CD4-positive, alpha-beta T cell treated with Interferon gamma for 1 hour (primary cell): ENCODE measurements at regions not wholly inside any gene's neighbourhood (a gene's known extent, or its start where the extent isn't known, plus 50 kb on each side); places are given as distances from the start of the nearest gene placed in this dataset.

ENCODE experiments used
- DNase-seq: peaks from one replicate; pipeline ENCODE4 v3.0.0-alpha.2; 2020

- DNase-seq = no peak
Measured at GRCh38 chr2:234834228-234834923, 117.4 kb upstream of the SH3BP4 start.

GRCh38 chr2:234830853-234831252, 121.0 kb upstream of the SH3BP4 start:
- DNase-seq = no peak

GRCh38 chr2:234829074-234829455, 122.8 kb upstream of the SH3BP4 start:
- DNase-seq = no peak

- no peak for DNase-seq
Measured at GRCh38 chr2:234828382-234829073, 123.3 kb upstream of the SH3BP4 start.

GRCh38 chr2:234827096-234827860, 124.5 kb upstream of the SH3BP4 start:
- DNase-seq = no peak

GRCh38 chr2:234826681-234827080, 125.1 kb upstream of the SH3BP4 start:
- no peak for DNase-seq

- DNase-seq = no peak
Measured at GRCh38 chr2:234825616-234826015, 126.2 kb upstream of the SH3BP4 start.

- DNase-seq = no peak
Measured at GRCh38 chr2:234823877-234824376, 127.9 kb upstream of the SH3BP4 start.

- DNase-seq = no peak
Measured at GRCh38 chr2:234823196-234823876, 128.5 kb upstream of the SH3BP4 start.

- DNase-seq = no peak
Measured at GRCh38 chr2:234821946-234822475, 129.8 kb upstream of the SH3BP4 start.

- DNase-seq = no peak
Measured at GRCh38 chr2:234818937-234819336, 132.9 kb upstream of the SH3BP4 start.

GRCh38 chr2:234816491-234816890, 135.3 kb upstream of the SH3BP4 start:
- no peak for DNase-seq

- no peak for DNase-seq
Measured at GRCh38 chr2:234816056-234816455, 135.8 kb upstream of the SH3BP4 start.

- DNase-seq = no peak
Measured at GRCh38 chr2:234814374-234814773, 137.4 kb upstream of the SH3BP4 start.

- DNase-seq = no peak
Measured at GRCh38 chr2:234812851-234813250, 139.0 kb upstream of the SH3BP4 start.

- DNase-seq = no peak
Measured at GRCh38 chr2:234808907-234809306, 142.9 kb upstream of the SH3BP4 start.

- no peak for DNase-seq
Measured at GRCh38 chr2:234806818-234807217, 145.0 kb upstream of the SH3BP4 start.

- DNase-seq = no peak
Measured at GRCh38 chr2:234805836-234806235, 146.0 kb upstream of the SH3BP4 start.

GRCh38 chr2:234804704-234805103, 147.1 kb upstream of the SH3BP4 start:
- no peak for DNase-seq

- no peak for DNase-seq
Measured at GRCh38 chr2:234802845-234803171, 149.0 kb upstream of the SH3BP4 start.

GRCh38 chr2:234802071-234802844, 149.6 kb upstream of the SH3BP4 start:
- no peak for DNase-seq

GRCh38 chr2:234797566-234798250, 154.1 kb upstream of the SH3BP4 start:
- DNase-seq = no peak
